Stomach (tissue), 4 donors: ENCODE measurements at regions not wholly inside any gene's neighbourhood (a gene's known extent, or its start where the extent isn't known, plus 50 kb on each side); places are given as distances from the start of the nearest gene placed in this dataset.

Experiments used
- EP300 ChIP-seq: sonication (generic); formaldehyde crosslinking; IDR thresholded peaks from one replicate; pipeline ENCODE4 v1.6.1; 2017; ENCODE audit warnings: antibody characterized with exemption
- POLR2AphosphoS5 ChIP-seq, 3 donors: sonication (generic); formaldehyde crosslinking; IDR thresholded peaks; one replicate each; pipeline ENCODE4 v1.6.1; 2016; ENCODE audit warnings: antibody characterized with exemption in 3 of 3
- TF ChIP-seq, protein P1 (sequence below), 7 experiments: fragments of 450-650 bp in 4 of 7; fragments of 200-600 bp in 3 of 7; sonication (generic) in 3 of 7; IDR thresholded peaks; one replicate each; pipeline ENCODE4 v1.5.1; 2016 to 2019; ENCODE audit warnings: antibody characterized with exemption in 7 of 7, control low read depth in 2 of 7, mild to moderate bottlenecking in 1 of 7

DNA sequence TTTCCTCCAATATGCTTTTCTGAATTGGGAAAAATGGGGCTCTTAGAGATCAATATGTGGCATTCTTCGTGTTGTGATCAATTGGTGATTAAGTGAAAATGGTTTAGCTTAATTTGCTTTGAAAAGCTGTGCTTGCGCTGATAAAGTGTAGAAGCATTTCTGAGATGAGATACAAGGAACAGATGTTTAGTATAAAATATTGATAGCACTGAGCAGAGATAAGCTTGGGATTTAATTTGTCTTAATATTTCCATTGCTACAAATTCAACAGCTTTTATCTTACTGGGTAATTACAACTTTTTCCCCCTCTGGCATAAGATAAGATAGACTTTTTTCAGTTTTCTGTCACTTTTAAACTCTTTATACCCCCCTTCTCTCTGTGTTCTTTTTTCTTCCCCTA, 2204.9 kb upstream of the WWC1 start:
- TF ChIP-seq, protein P1, sequence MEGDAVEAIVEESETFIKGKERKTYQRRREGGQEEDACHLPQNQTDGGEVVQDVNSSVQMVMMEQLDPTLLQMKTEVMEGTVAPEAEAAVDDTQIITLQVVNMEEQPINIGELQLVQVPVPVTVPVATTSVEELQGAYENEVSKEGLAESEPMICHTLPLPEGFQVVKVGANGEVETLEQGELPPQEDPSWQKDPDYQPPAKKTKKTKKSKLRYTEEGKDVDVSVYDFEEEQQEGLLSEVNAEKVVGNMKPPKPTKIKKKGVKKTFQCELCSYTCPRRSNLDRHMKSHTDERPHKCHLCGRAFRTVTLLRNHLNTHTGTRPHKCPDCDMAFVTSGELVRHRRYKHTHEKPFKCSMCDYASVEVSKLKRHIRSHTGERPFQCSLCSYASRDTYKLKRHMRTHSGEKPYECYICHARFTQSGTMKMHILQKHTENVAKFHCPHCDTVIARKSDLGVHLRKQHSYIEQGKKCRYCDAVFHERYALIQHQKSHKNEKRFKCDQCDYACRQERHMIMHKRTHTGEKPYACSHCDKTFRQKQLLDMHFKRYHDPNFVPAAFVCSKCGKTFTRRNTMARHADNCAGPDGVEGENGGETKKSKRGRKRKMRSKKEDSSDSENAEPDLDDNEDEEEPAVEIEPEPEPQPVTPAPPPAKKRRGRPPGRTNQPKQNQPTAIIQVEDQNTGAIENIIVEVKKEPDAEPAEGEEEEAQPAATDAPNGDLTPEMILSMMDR (IDR thresholded peaks at IDR 0.05), result no peak
- TF ChIP-seq EP300 (no peak), POLR2AphosphoS5 (IDR thresholded peaks at IDR 0.05) (no peak)
